DOHH2 (cell line): ENCODE measurements at regions not wholly inside any gene's neighbourhood (a gene's known extent, or its start where the extent isn't known, plus 50 kb on each side); places are given as distances from the start of the nearest gene placed in this dataset.

Experiments used
- H3F3A ChIP-seq: fragments of 200-600 bp; sonication (generic), shearing (Covaris generic); 2 replicates; pipeline ENCODE4 v1.6.0; 2016; ENCODE audit warnings: antibody characterized with exemption, mild to moderate bottlenecking; ENCODE audit not compliant: control insufficient read depth, insufficient read depth
- H3K27ac ChIP-seq: fragments of 200-600 bp; sonication (generic); 2 replicates; pipeline ENCODE4 v1.5.1; 2014; ENCODE audit warnings: low read depth, mild to moderate bottlenecking, low read length, moderate library complexity
- H3K27me3 ChIP-seq: fragments of 200-600 bp; sonication (generic); 2 replicates; pipeline ENCODE4 v1.6.1; 2014; ENCODE audit warnings: mild to moderate bottlenecking, low read length, mixed read lengths; ENCODE audit not compliant: control insufficient read depth
- H3K36me3 ChIP-seq: fragments of 200-600 bp; sonication (generic); 2 replicates; pipeline ENCODE4 v1.6.1; 2014; ENCODE audit warnings: mild to moderate bottlenecking, low read length, moderate library complexity, mixed read lengths; ENCODE audit not compliant: control insufficient read depth
- H3K4me1 ChIP-seq: fragments of 200-600 bp; sonication (generic); 2 replicates; pipeline ENCODE4 v1.6.1; 2014; ENCODE audit warnings: mild to moderate bottlenecking, low read length, mixed read lengths; ENCODE audit not compliant: control insufficient read depth
- H3K4me2 ChIP-seq: fragments of 200-600 bp; sonication (generic); 2 replicates; pipeline ENCODE4 v1.6.0; 2014; ENCODE audit warnings: mild to moderate bottlenecking, low read length, moderate library complexity
- H3K4me3 ChIP-seq: fragments of 200-600 bp; sonication (generic); 2 replicates; pipeline ENCODE4 v1.5.1; 2014; ENCODE audit warnings: mild to moderate bottlenecking, low read length, mixed read lengths
- H3K79me2 ChIP-seq: fragments of 200-600 bp; sonication (generic); 2 replicates; pipeline ENCODE4 v1.6.1; 2014; ENCODE audit warnings: mild to moderate bottlenecking, low read length, mixed read lengths; ENCODE audit not compliant: control insufficient read depth
- H3K9me2 ChIP-seq: fragments of 200-600 bp; sonication (generic); replicated peaks from 2 replicates; pipeline ENCODE4 v1.6.1; 2014; ENCODE audit warnings: mild to moderate bottlenecking, low read length, mixed read lengths; ENCODE audit not compliant: control insufficient read depth
- H3K9me3 ChIP-seq: fragments of 200-600 bp; sonication (generic); 2 replicates; pipeline ENCODE4 v1.6.1; 2014; ENCODE audit warnings: antibody characterized with exemption, low read length, mixed read lengths; ENCODE audit not compliant: control insufficient read depth, insufficient read depth
- H4K20me1 ChIP-seq: fragments of 200-600 bp; sonication (generic); 2 replicates; pipeline ENCODE4 v1.6.0; 2014; ENCODE audit warnings: low read depth, mild to moderate bottlenecking, antibody characterized with exemption, low read length, moderate library complexity; ENCODE audit not compliant: control insufficient read depth, insufficient read depth
- CTCF ChIP-seq: fragments of 200-600 bp; sonication (generic); IDR thresholded peaks from one replicate; pipeline ENCODE4 v1.5.1; 2014; ENCODE audit warnings: antibody characterized with exemption, mild to moderate bottlenecking, low read depth, low read length; ENCODE audit not compliant: poor library complexity, severe bottlenecking
- EZH2phosphoT487 ChIP-seq: fragments of 200-600 bp; sonication (generic); IDR thresholded peaks from 2 replicates; pipeline ENCODE4 v1.6.1; 2017; ENCODE audit warnings: borderline replicate concordance, mild to moderate bottlenecking, antibody characterized with exemption, low read length, moderate library complexity, mixed read lengths

GRCh38 chr3:26515351-26515750, 107.2 kb upstream of the LRRC3B start:
- no peaks in the 10 kb centered on the region for H4K20me1 ChIP-seq
- H3K4me3 ChIP-seq: no peak overlapping the region
- no peaks in the 10 kb centered on the region for H3K27me3 ChIP-seq
- no peaks in the 10 kb centered on the region for H3F3A ChIP-seq
- H3K9me3 ChIP-seq: no peaks in the 10 kb centered on the region
- H3K79me2 ChIP-seq: no peaks in the 10 kb centered on the region
- TF ChIP-seq CTCF (no peak), EZH2phosphoT487 (no peak)
- H3K4me1 ChIP-seq: no peaks in the 10 kb centered on the region
- no peak overlapping the region for H3K27ac ChIP-seq
- H3K9me2 ChIP-seq: no peaks in the 10 kb centered on the region
- H3K4me2 ChIP-seq: no peak overlapping the region
- H3K36me3 ChIP-seq: no peaks in the 10 kb centered on the region

- Histone ChIP-seq H3K4me2 (no peak overlapping the region), H3K4me1 (no peaks in the 10 kb centered on the region), H3K36me3 (no peaks in the 10 kb centered on the region), H3K9me3 (no peaks in the 10 kb centered on the region), H3K27me3 (no peaks in the 10 kb centered on the region), H4K20me1 (no peaks in the 10 kb centered on the region), H3K79me2 (no peaks in the 10 kb centered on the region), H3K4me3 (no peak overlapping the region), H3F3A (no peaks in the 10 kb centered on the region), H3K27ac (no peak overlapping the region), H3K9me2 (no peaks in the 10 kb centered on the region)
- TF ChIP-seq EZH2phosphoT487 (no peak), CTCF (no peak)
These were observed 101.3 kb upstream of the LRRC3B start for GRCh38 chr3:26521261-26521660.

- H3K4me1 ChIP-seq: no peaks in the 10 kb centered on the region
These were observed 99.7 kb upstream of the LRRC3B start for GRCh38 chr3:26522919-26523318.

More at GRCh38 chr3:26522919-26523318, 99.7 kb upstream of the LRRC3B start:
- Histone ChIP-seq H3K4me3 (no peak overlapping the region), H3K27ac (no peak overlapping the region), H3F3A (no peaks in the 10 kb centered on the region), H3K79me2 (no peaks in the 10 kb centered on the region), H3K4me2 (no peak overlapping the region), H4K20me1 (no peaks in the 10 kb centered on the region), H3K9me3 (no peaks in the 10 kb centered on the region), H3K27me3 (no peaks in the 10 kb centered on the region), H3K9me2 (no peaks in the 10 kb centered on the region), H3K36me3 (no peaks in the 10 kb centered on the region)
- TF ChIP-seq CTCF (no peak), EZH2phosphoT487 (no peak)
